HG03342 (cell line): ENCODE measurements at regions not wholly inside any gene's neighbourhood (a gene's known extent, or its start where the extent isn't known, plus 50 kb on each side); places are given as distances from the start of the nearest gene placed in this dataset.
"Not testable (repeated sequence)": the region's sequence is repeated elsewhere in the genome, so short reads cannot be mapped to it uniquely, and the experiment has no call there.

ENCODE experiments used
- ATAC-seq: cut with Tn5 transposase; IDR thresholded peaks from one replicate; pipeline ENCODE4 v1.9.1; 2021; ENCODE audit warnings: mild to moderate bottlenecking, moderate library complexity; ENCODE audit not compliant: unreplicated experiment

DNA sequence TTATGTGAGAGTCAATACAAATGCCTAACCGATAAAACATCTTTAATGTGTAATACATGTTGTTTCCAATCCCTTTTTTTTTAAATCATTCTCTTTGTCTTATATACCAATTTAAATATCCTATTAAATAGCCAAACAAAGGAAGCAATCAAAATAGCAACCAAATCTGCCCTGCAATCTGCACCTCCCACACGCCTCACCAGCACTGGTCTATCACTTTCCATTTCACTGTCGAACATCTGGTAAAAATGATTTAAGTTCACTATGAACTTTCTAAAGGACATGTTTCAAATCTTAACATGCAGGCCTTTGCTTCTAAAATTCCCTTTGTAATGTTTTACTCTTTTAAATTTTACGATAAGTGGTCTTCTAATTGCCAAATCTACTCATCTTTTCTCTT is 1305.5 kb upstream of the TENM4 start:
- no peak for ATAC-seq

GRCh38 chr11:80745416-80745815 is 1304.6 kb upstream of the TENM4 start:
- ATAC-seq: no peak

- no peak for ATAC-seq
Observed at GRCh38 chr11:80733790-80734189, 1293.0 kb upstream of the TENM4 start.

DNA sequence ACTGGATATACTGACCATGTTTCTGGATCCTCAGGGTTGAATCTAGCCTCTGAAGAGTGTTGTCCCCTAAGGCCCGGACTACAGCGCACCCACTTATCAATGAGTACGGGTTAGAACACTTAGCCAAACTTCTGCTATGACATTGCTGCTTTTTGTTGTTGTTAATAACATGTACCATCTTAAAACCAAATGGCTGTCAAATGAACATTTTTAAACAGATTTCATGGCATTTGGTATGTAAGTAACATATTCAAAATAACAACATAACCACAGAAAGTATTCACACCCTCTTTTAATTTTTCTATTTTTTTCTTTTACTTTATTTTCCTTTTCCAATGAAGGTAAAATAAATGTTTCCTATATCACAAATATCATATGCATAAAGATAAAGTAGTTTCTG is 1292.5 kb upstream of the TENM4 start:
- ATAC-seq: no peak

- peak; percentile 93 for ATAC-seq
Observed at GRCh38 chr11:80727315-80727714, 1286.5 kb upstream of the TENM4 start.

DNA sequence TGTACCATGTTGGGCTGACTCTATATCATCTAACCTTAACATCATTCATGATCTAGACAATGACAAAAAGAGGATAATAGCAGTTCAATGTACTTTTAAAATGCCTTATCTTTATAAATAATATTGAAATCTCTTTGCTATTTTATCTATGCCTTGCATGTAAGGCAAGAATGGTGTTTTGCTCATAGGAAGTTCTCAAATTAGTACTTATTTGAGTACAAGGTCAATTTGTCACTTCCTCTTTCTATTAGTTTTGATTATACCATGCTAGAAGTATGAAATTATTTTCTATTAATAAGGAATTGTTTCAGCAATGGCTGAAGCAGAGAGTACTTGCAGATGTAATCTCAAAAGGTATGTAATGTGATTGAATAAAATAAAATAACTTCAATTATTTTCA is 1285.4 kb upstream of the TENM4 start:
- ATAC-seq: no peak

- ATAC-seq: no peak
Observed at GRCh38 chr11:80724366-80724765, 1283.5 kb upstream of the TENM4 start.

GRCh38 chr11:80722629-80723028 is 1281.8 kb upstream of the TENM4 start:
- no peak for ATAC-seq

GRCh38 chr11:80720295-80720694 is 1279.5 kb upstream of the TENM4 start:
- no peak for ATAC-seq

- ATAC-seq: no peak
Observed at GRCh38 chr11:80719292-80719646, 1278.4 kb upstream of the TENM4 start.

DNA sequence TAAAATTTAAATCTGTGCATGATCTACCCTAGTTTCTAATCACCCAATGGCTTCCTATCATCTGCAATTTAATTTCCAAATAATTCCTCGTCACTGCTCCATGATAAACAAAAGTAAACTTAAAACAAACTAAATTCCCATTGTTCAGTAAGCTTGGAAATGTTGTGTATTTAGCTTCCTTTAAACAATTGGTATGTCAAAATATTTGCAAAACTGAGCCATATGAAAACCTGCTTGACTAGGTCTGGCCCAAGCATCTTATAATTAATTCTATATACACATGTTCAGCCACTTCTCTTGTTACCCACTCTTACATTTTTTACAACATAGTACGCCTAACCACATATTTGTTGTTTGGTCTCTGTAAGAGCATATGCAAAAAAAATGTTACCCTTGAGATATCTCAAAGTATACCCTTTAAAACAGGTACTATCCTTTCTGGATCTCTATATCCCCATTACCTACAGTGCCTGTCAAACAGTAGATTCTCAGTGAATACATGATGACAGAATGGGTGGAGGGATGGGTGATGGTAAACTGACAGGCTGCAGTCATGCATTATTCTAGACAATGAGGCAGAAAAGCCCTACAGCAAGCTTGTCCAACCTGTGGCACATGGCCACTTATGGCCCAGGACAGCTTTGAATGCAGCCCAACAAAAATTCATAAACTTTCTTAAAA is 1277.9 kb upstream of the TENM4 start:
- no peak for ATAC-seq

- ATAC-seq: no peak
Observed at GRCh38 chr11:80702264-80702663, 1261.4 kb upstream of the TENM4 start.

DNA sequence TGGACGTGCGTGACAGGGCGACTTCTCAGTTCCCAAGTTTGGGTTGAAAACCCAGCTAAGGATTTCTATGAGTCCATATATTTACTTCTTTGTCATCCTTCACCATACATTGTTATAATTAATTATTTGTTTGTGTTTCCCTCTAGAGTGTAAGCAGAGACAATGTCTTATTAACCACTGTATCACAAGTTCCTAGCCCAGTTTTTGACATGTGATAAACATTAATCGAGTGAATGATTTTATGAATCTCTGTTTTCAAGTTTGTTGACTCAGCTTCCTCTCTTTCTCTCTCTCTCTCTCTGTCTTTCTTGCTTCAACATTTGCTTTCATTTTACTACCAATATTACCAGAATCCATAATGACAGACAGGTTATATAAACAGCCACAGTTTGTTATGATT is 1259.6 kb upstream of the TENM4 start:
- ATAC-seq: no peak

GRCh38 chr11:80699406-80700177 is 1258.8 kb upstream of the TENM4 start:
- not testable (repeated sequence) for ATAC-seq

DNA sequence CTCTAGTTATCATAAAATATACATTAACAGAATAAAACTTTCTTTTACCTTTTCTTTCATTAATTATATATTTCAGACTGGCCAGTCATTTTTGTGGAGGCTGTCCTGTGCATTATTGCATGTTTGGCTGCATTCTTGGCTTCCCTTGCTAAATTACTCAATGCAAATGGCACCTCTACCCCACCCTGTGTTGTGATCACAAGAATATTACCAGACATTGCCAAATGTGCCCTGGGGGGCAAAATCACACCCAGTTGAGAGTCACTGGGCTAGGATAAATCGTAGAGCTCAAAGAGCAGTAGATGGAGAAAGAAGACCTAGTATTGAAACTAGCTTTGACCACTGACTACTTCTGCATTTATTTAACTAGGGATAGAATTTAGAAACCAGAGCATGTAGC is 1257.8 kb upstream of the TENM4 start:
- ATAC-seq: no peak

DNA sequence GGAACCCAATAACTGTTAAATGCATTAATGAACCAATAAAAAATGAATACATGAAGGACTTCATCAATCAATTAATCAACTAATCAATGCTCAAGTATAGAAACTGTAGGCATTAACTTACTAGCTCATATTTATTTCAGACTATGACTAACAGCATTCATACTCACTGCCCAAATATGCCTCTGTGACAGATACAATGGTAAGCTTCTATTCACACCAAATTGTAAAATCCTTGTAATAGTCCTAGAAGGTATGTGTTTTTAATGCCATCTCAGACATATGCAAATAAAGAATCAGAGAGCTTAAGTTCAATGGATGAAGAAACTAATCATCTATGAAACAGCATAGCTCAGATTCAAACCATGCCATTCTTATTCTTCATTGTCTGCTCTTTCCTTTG is 1253.6 kb upstream of the TENM4 start:
- no peak for ATAC-seq

- no peak for ATAC-seq
Observed at GRCh38 chr11:80687941-80688340, 1247.1 kb upstream of the TENM4 start.

- no peak for ATAC-seq
Observed at GRCh38 chr11:80686889-80687288, 1246.1 kb upstream of the TENM4 start.

GRCh38 chr11:80673566-80673965 is 1232.7 kb upstream of the TENM4 start:
- no peak for ATAC-seq

- ATAC-seq: no peak
Observed at GRCh38 chr11:80669620-80670019, 1228.8 kb upstream of the TENM4 start.

- ATAC-seq: no peak
Observed at GRCh38 chr11:80668039-80668438, 1227.2 kb upstream of the TENM4 start.

- ATAC-seq: no peak
Observed at GRCh38 chr11:80655834-80656233, 1215.0 kb upstream of the TENM4 start.

GRCh38 chr11:80650966-80651365 is 1210.1 kb upstream of the TENM4 start:
- ATAC-seq: no peak
